GM18499 (cell line): ENCODE measurements at regions not wholly inside any gene's neighbourhood (a gene's known extent, or its start where the extent isn't known, plus 50 kb on each side); places are given as distances from the start of the nearest gene placed in this dataset.
"Not testable (repeated sequence)": the region's sequence is repeated elsewhere in the genome, so short reads cannot be mapped to it uniquely, and the experiment has no call there.

Experiments
- ATAC-seq: cut with Tn5 transposase; IDR thresholded peaks from one replicate; pipeline ENCODE4 v1.9.1; 2021; ENCODE audit warnings: moderate number of reproducible peaks; ENCODE audit not compliant: insufficient read depth, unreplicated experiment

DNA sequence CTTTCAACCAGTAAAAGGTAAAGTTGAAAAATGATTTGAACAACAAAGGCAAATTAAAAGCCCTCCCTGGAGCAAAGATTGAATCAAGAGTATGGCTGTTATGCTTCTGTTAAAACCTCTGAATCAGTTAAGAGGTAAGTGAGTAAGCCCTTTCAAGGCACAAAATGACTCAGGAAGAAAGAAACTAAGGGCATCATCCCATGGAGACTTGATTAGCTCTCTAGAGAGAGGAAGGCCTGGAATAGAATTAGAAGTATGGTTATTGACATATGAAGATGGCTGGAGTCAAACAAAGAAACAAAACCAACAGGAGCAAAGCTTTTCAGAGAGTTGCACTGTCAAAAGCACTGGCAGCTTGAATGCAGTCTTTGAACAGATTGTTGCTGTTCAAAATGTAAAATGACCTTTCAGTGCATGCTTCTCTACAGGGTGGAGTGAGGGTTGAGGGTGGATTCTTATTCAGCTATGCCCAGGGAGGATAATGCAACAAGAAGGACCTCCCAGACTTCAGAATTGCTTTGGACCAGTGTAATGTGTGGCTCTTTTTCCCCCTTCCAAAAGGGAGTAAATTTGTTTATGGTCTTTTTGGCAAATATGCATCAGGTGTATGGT, 365.5 kb downstream of the GBA3 start:
- ATAC-seq: no peak

DNA sequence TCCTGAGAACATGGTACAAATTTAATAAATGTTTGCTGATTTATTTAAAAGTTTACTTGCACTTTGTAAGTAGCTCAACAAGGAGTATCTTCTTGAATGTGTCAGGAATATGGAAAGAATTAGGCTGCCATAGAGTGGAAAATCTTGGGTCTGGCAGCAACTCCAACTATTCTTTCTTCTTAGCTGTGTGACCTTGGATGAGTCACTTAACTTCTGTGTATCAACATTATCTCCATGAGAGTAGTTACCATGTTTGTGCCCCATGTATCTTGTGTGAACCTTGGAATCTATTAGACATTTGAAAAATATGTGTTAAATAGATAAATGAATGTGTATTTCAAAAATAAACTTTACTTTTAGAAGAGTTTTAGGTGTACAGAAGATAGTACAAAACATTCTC, 348.8 kb downstream of the GBA3 start:
- ATAC-seq: no peak

DNA sequence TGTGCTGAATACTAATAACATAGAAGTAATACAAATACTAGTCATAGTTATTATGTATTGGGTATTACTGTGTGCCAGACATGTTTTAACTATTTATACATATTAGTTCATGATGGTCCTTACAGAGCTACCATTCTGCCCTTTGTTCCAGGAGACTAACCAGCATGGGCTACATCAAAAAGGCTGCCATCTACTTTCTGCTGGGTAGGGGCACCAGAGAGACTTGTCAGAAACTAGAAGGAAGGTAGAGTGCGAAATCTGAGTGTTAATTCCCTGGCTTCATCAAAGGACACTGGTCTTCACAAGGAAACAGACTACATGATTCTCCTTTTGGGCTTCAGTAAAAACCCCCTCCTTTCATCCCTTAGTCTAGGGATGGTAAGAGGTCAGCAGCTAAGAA, 347.8 kb downstream of the GBA3 start:
- no peak for ATAC-seq

DNA sequence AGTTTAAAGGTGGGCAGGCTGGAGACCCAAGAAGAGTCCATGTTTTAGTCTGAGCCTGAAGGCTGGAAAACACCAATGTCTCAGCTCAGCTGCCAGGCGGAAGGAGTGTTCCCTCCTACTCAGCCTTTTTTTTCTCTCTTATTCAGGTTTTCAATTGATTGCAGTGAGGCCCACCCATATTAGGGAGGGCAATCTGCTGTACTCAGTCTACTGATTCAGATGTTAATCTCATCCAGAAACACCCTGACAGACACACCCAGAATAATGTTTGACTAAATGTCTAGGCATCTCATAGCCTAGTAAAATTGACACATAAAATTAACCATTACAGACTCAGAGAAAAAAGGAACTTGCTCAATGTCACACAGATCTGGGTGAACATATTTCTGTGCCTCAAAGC, 347.1 kb downstream of the GBA3 start:
- no peak for ATAC-seq

- ATAC-seq: no peak
Observed at GRCh38 chr4:23038626-23039491, 346.1 kb downstream of the GBA3 start.

DNA sequence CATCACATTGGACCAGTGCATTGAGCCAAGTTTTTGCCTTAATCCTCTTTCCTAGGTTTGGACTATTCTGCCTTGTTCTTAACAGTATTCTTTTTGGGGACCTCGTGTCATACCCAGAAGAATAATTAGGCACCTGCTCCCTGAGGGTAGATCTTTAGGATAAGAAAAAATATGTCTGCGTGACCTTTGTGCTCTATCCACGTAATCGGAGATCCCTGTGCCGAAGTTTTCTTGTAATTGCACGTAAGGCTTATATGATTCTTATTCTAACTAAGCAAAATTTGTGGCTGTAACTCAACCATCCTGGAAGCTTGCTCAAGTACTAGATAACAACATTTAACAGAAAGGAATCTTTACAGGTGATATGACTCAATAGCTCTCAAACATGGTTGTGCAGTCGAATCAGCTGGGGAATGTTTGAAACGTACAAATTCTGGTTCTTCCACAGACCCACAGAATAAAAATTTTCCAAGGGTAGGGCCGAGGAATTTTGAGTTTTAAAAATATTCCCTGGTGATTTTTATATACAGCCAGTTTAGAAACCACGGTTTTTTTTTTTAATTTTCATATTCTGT, 344.3 kb downstream of the GBA3 start:
- no peak for ATAC-seq

- no peak for ATAC-seq
Observed at GRCh38 chr4:23036503-23036902, 343.8 kb downstream of the GBA3 start.

DNA sequence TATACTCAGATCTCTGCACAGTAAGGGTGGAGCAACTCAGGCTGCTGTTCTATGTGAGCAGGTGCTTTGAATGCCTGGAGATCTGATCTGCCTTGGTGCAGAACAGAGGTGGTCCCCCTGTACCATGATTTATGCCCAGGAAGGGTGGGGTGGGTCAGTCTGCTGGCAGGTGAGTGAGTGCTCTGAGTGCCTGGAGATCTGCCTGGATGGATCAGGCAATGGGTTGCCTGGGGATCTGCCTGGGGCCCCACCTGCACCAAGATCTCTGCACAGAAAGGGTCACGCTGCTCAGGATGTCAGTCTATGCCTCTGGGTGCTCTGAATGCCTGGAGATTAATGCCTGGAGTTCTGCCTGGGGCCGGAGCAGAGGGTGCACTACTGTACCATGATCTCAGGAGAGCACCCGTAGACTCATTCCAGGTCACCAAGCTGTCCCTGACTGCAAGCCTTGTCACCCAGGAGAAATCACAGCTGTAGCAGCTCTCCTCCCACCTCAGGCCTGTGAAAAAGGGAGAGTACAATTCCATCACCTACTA, 342.9 kb downstream of the GBA3 start:
- no peak for ATAC-seq

DNA sequence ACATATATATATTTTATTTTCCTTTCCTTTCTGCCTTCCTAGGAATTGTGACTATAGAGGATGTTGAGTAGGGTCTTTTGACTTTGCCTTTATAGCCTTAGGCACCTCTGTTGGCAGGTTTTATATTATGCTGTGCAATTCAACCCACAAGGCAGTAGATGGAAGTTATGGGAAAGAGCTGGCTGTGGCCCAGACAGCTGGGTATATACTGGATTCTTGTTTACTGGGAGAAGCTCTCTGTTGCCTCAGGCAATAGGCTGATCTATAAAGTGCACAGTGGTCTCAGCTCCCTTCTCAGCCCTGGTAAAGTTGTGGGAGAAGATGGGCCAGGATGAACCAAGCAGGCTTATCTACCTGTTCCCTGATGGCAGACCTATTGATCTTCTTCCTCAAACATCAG, 342.0 kb downstream of the GBA3 start:
- ATAC-seq: no peak

GRCh38 chr4:23033796-23034195, 341.1 kb downstream of the GBA3 start:
- no peak for ATAC-seq

DNA sequence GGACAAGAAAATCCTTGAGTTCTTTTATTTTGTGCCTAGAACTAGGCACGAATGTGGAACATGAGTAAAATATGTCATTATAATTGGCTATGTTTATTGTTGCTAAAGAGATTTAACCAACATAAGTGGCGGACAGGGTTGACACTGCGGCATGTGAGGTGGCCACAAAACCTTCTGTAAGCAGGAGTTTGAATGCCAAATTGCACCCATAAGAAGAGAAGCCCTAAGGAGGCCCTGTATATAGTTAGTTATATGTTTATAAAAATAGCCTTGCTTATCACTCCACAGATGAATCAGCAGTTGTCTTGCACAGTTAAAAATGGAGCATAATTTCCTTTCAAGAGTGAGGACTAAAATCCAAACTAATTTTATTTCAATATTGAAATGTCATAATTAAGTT, 336.1 kb downstream of the GBA3 start:
- no peak for ATAC-seq

DNA sequence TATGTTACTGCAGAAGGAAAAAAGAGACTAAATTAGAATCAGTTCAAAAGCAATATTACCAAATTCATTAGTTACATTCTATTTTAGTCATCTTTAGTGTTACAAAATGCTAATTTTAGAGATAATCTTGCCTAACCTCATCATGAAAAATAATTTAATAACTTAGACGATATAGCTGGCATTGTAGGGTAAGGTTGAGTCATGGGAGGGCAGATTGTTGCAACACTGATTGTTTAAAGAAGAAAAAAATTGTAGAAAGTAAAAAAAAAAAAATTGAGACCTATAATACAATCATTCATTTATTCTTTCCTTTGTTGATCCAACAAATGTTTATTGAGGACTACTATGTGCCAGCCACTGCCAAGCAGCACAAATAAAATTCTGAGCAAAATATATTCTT, 330.9 kb downstream of the GBA3 start:
- ATAC-seq: no peak

GRCh38 chr4:23023121-23023520, 330.4 kb downstream of the GBA3 start:
- no peak for ATAC-seq

- no peak for ATAC-seq
Observed at GRCh38 chr4:23022032-23022431, 329.3 kb downstream of the GBA3 start.

DNA sequence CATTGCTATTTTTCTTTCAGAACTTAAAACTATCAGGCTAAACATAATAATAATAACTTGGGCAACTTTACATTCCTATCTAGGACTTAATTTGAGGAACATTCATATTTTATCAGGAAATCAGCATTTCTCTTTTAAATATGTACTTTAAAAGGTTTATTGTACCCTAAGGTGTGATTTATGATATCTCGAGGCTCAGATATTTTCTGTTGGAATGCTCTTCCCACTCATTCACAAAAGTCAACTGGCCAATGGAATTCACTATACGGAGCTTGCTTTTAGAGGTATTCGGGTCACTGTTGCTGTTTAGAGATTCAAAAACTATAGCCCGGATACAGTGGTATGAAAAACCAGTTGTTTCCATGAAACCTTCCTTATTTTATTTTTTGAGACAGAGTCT, 328.3 kb downstream of the GBA3 start:
- no peak for ATAC-seq

GRCh38 chr4:23020399-23020798, 327.7 kb downstream of the GBA3 start:
- ATAC-seq: not testable (repeated sequence)

GRCh38 chr4:23016981-23017380, 324.2 kb downstream of the GBA3 start:
- ATAC-seq: no peak

DNA sequence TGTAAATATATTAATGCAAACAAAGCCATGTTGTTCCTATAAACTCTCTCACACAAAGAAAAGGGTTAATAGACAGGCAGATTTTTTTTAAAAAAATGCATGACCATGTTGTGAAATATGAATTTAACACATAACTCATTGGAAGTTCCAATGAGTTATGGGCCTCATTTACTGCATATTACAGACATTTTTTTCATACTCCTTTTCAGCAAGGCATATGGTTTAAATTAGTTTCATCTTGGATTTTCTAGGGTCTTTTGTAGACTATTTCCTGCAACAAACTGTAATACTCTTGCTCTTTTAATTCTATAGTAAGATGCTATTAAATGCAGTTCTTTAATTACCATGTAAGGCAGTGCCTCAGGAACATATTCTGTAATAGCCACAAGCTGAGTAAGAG, 323.1 kb downstream of the GBA3 start:
- no peak for ATAC-seq

DNA sequence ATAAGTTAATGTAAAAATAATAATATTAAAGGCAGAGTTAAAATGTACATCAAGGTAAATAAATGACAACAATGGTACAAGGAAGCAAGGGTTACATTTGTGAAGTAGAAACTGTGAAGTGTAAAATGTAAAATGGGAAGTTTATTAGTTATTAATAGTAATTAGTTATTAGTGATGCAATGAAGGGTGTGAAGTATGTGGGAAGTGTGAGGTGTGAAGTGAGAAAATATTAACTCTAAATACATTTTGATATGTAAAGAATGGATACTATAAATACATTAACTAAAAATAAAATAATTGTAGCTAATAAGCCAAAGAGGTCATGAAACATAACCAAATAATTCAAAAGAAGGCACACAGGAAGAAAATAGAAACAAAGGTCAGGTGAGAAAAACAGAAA, 316.4 kb downstream of the GBA3 start:
- ATAC-seq: no peak

GRCh38 chr4:23006756-23007155, 314.0 kb downstream of the GBA3 start:
- ATAC-seq: no peak

GRCh38 chr4:23005691-23006090, 313.0 kb downstream of the GBA3 start:
- ATAC-seq: no peak
